Mesenchymal stem cell (in vitro differentiated cells and primary cell): ENCODE measurements at regions not wholly inside any gene's neighbourhood (a gene's known extent, or its start where the extent isn't known, plus 50 kb on each side); places are given as distances from the start of the nearest gene placed in this dataset.

ENCODE experiments used
- DNase-seq: peaks from one replicate; pipeline ENCODE4 v3.0.0-alpha.2; 2013
- H2AFZ ChIP-seq: one replicate; pipeline ENCODE4 v1.6.1; 2013; ENCODE audit warnings: low read depth, mild to moderate bottlenecking, control low read depth, inconsistent platforms, low read length, moderate library complexity
- H2AK5ac ChIP-seq: 2 replicates; pipeline ENCODE4 v1.6.1; 2013; ENCODE audit warnings: low read length, moderate library complexity, mild to moderate bottlenecking, inconsistent platforms; ENCODE audit not compliant: severe bottlenecking
- H2BK120ac ChIP-seq: one replicate; pipeline ENCODE4 v1.6.1; 2013; ENCODE audit warnings: low read depth, mild to moderate bottlenecking, inconsistent platforms, low read length, moderate library complexity
- H2BK12ac ChIP-seq, 2 experiments: one replicate each; pipeline ENCODE4 v1.6.1; 2013; ENCODE audit warnings: inconsistent platforms in 2 of 2, low read length in 2 of 2, mild to moderate bottlenecking in 2 of 2, moderate library complexity in 2 of 2, control low read depth in 1 of 2
- H2BK15ac ChIP-seq: one replicate; pipeline ENCODE4 v1.6.1; 2013; ENCODE audit warnings: mild to moderate bottlenecking, low read depth, inconsistent platforms; ENCODE audit not compliant: poor library complexity, severe bottlenecking
- H2BK5ac ChIP-seq: 2 replicates; pipeline ENCODE4 v1.6.1; 2013; ENCODE audit warnings: low read depth, mild to moderate bottlenecking, low read length, control low read depth, inconsistent platforms; ENCODE audit not compliant: poor library complexity, severe bottlenecking
- H3K14ac ChIP-seq, 2 experiments: one replicate each; pipeline ENCODE4 v1.6.1; 2013; ENCODE audit warnings: inconsistent platforms in 2 of 2, low read length in 2 of 2, control low read depth in 1 of 2, mild to moderate bottlenecking in 1 of 2, moderate library complexity in 1 of 2
- H3K18ac ChIP-seq, 2 experiments: one replicate each; pipeline ENCODE4 v1.6.1; 2013; ENCODE audit warnings: inconsistent platforms in 2 of 2, low read length in 2 of 2, control low read depth in 1 of 2, low read depth in 1 of 2, mild to moderate bottlenecking in 1 of 2
- H3K23ac ChIP-seq, 2 experiments: one replicate each; pipeline ENCODE4 v1.6.1; 2013; ENCODE audit warnings: inconsistent platforms in 2 of 2, low read length in 2 of 2, mild to moderate bottlenecking in 2 of 2, moderate library complexity in 2 of 2, control low read depth in 1 of 2
- H3K27ac ChIP-seq: 2 replicates; pipeline ENCODE4 v1.5.1; 2013; ENCODE audit warnings: mild to moderate bottlenecking, moderate library complexity, low read length, control low read depth, inconsistent platforms; ENCODE audit not compliant: poor library complexity, severe bottlenecking
- H3K27me3 ChIP-seq, 2 experiments: 2 replicates each; pipeline versions ENCODE4 v1.6.1 to v1.7.0; 2013; ENCODE audit warnings: low read length in 2 of 2, mild to moderate bottlenecking in 2 of 2, moderate library complexity in 2 of 2, control low read depth in 1 of 2, inconsistent platforms in 1 of 2; ENCODE audit not compliant: control insufficient read depth in 1 of 2, insufficient read depth in 1 of 2
- H3K36me3 ChIP-seq, 2 experiments: 2 replicates each; pipeline versions ENCODE4 v1.6.1 to v1.7.0; 2013; ENCODE audit warnings: low read length in 2 of 2, control low read depth in 1 of 2, inconsistent platforms in 1 of 2, low read depth in 1 of 2, mild to moderate bottlenecking in 1 of 2; ENCODE audit not compliant: insufficient read depth in 2 of 2, control insufficient read depth in 1 of 2
- H3K4ac ChIP-seq, 2 experiments: one replicate each; pipeline ENCODE4 v1.6.1; 2013; ENCODE audit warnings: inconsistent platforms in 2 of 2, low read length in 2 of 2, mild to moderate bottlenecking in 2 of 2, moderate library complexity in 2 of 2, control low read depth in 1 of 2, low read depth in 1 of 2
- H3K4me1 ChIP-seq: 2 replicates; pipeline ENCODE4 v1.6.1; 2013; ENCODE audit warnings: low read depth, low read length, control low read depth; ENCODE audit not compliant: control insufficient read depth, insufficient read depth
- H3K4me2 ChIP-seq: 2 replicates; pipeline ENCODE4 v1.6.1; 2013; ENCODE audit warnings: low read length, mild to moderate bottlenecking, inconsistent platforms; ENCODE audit not compliant: poor library complexity, severe bottlenecking
- H3K4me3 ChIP-seq, 2 experiments: 2 replicates each; pipeline versions ENCODE4 v1.5.1 to v1.7.0; 2013; ENCODE audit warnings: low read length in 2 of 2, mild to moderate bottlenecking in 2 of 2, control low read depth in 1 of 2, low read depth in 1 of 2; ENCODE audit not compliant: insufficient read depth in 1 of 2
- H3K79me1 ChIP-seq: replicated peaks from 2 replicates; pipeline ENCODE4 v1.6.1; 2013; ENCODE audit warnings: mild to moderate bottlenecking, control low read depth, low read length, inconsistent platforms; ENCODE audit not compliant: poor library complexity, severe bottlenecking
- H3K9ac ChIP-seq: 2 replicates; pipeline ENCODE4 v1.7.0; 2013; ENCODE audit warnings: mild to moderate bottlenecking, low read length, moderate library complexity
- H3K9me3 ChIP-seq: 2 replicates; pipeline ENCODE4 v1.7.0; 2013; ENCODE audit warnings: mild to moderate bottlenecking, low read length; ENCODE audit not compliant: control insufficient read depth
- H4K8ac ChIP-seq: one replicate; pipeline ENCODE4 v1.6.1; 2013; ENCODE audit warnings: inconsistent platforms, mild to moderate bottlenecking, low read length, moderate library complexity
- H4K91ac ChIP-seq: one replicate; pipeline ENCODE4 v1.6.1; 2013; ENCODE audit warnings: mild to moderate bottlenecking, low read length, inconsistent platforms
- WGBS: methylation state at CpG from one replicate; pipeline ENCODE4 v1.1.7; 2013; ENCODE audit warnings: mixed read lengths; 5-methylcytosine and 5-hydroxymethylcytosine counted together

GRCh38 chr11:115624065-115624464 lies 119.8 kb upstream of the CADM1 start:
- no peak overlapping the region for H3K14ac ChIP-seq

GRCh38 chr11:115623021-115623451 lies 118.8 kb upstream of the CADM1 start:
- no peaks in the 10 kb centered on the region for H3K79me1 ChIP-seq
- no peaks in the 10 kb centered on the region for H3K36me3 ChIP-seq
- H3K4ac ChIP-seq = peak overlapping the region; percentile 5 to 32
- peak overlapping the region; percentile 25 for H2AK5ac ChIP-seq
- no peak overlapping the region for H3K4me3 ChIP-seq
- H3K9me3 ChIP-seq = peaks cover 13% of the 10 kb centered on the region
- peaks cover 0 to 79% of the 10 kb centered on the region in 2 experiments for H3K27me3 ChIP-seq
- H4K91ac ChIP-seq = peak overlapping the region; percentile 28
- H2BK5ac ChIP-seq = peak overlapping the region; percentile 20
- no peak overlapping the region for H3K4me2 ChIP-seq
- H2BK15ac ChIP-seq = no peak overlapping the region
- H3K23ac ChIP-seq = no peak overlapping the region
- peak overlapping the region; percentile 99 for H3K27ac ChIP-seq
- no peak overlapping the region for H3K14ac ChIP-seq
- H2BK120ac ChIP-seq = peak overlapping the region; percentile 2
- peak overlapping the region; percentile 70 for H4K8ac ChIP-seq
- peaks cover 21% of the 10 kb centered on the region for H3K4me1 ChIP-seq
- no peak overlapping the region for H2AFZ ChIP-seq
- H2BK12ac ChIP-seq = peak overlapping the region; percentile 29 to 97
- DNase-seq = peak; percentile 97
- no peak overlapping the region for H3K9ac ChIP-seq
- peak overlapping the region; percentile 23 to 79 for H3K18ac ChIP-seq
- WGBS = 28% methylated on average over 9 of the region's 9 CpGs

More at GRCh38 chr11:115624065-115624464, 119.8 kb upstream of the CADM1 start:
- Histone ChIP-seq H2AFZ (no peak overlapping the region), H3K4me1 (peaks cover 13% of the 10 kb centered on the region), H3K27me3 (peaks cover 0 to 72% of the 10 kb centered on the region in 2 experiments), H3K9me3 (peaks cover 5% of the 10 kb centered on the region), H3K79me1 (no peaks in the 10 kb centered on the region), H3K4me2 (no peak overlapping the region), H2BK5ac (no peak overlapping the region), H3K27ac (peak overlapping the region; percentile 19), H3K4me3 (no peak overlapping the region), H2BK15ac (no peak overlapping the region), H3K18ac (peak overlapping the region in 1 of 2 experiments; percentile 41), H3K23ac (no peak overlapping the region), H2AK5ac (peak overlapping the region; percentile 97), H4K8ac (no peak overlapping the region), H4K91ac (no peak overlapping the region), H2BK12ac (peak overlapping the region; percentile 75 to 80), H2BK120ac (no peak overlapping the region), H3K9ac (no peak overlapping the region), H3K36me3 (no peaks in the 10 kb centered on the region), H3K4ac (peak overlapping the region; percentile 27 to 33)
- peak; percentile 4 for DNase-seq
- 85% methylated on average over 5 of the region's 7 CpGs for WGBS

GRCh38 chr11:115618428-115618827 lies 114.2 kb upstream of the CADM1 start:
- peak overlapping the region; percentile 1 to 29 for H3K18ac ChIP-seq
- no peaks in the 10 kb centered on the region for H3K36me3 ChIP-seq

GRCh38 chr11:115617767-115618166 lies 113.6 kb upstream of the CADM1 start:
- peaks cover 26% of the 10 kb centered on the region for H3K4me1 ChIP-seq
- peak overlapping the region; percentile 78 for H3K27ac ChIP-seq
- no peak overlapping the region for H4K8ac ChIP-seq
- H3K9me3 ChIP-seq = peaks cover 9% of the 10 kb centered on the region
- peak; percentile 9 for DNase-seq
- peak overlapping the region in 1 of 2 experiments; percentile 67 for H3K4ac ChIP-seq
- 38% methylated on average over 2 of the region's 2 CpGs for WGBS
- no peak overlapping the region for H4K91ac ChIP-seq
- no peak overlapping the region for H3K4me2 ChIP-seq
- peak overlapping the region; percentile 22 for H2BK5ac ChIP-seq
- H3K23ac ChIP-seq = no peak overlapping the region
- H3K14ac ChIP-seq = no peak overlapping the region
- no peak overlapping the region for H3K9ac ChIP-seq
- no peaks in the 10 kb centered on the region for H3K79me1 ChIP-seq
- no peak overlapping the region for H3K4me3 ChIP-seq
- H2AK5ac ChIP-seq = peak overlapping the region; percentile 97
- no peak overlapping the region for H2BK15ac ChIP-seq
- H2BK12ac ChIP-seq = no peak overlapping the region
- H3K18ac ChIP-seq = peak overlapping the region in 1 of 2 experiments; percentile 63
- no peak overlapping the region for H2BK120ac ChIP-seq
- H3K36me3 ChIP-seq = no peaks in the 10 kb centered on the region
- no peak overlapping the region for H2AFZ ChIP-seq
- H3K27me3 ChIP-seq = peaks cover 0 to 61% of the 10 kb centered on the region in 2 experiments

More at GRCh38 chr11:115618428-115618827, 114.2 kb upstream of the CADM1 start:
- H4K8ac ChIP-seq = no peak overlapping the region
- H3K27ac ChIP-seq = peak overlapping the region; percentile 22
- H2BK12ac ChIP-seq = peak overlapping the region in 1 of 2 experiments; percentile 67
- H2AK5ac ChIP-seq = peak overlapping the region; percentile 97
- H4K91ac ChIP-seq = no peak overlapping the region
- DNase-seq = peak; percentile 44
- H2AFZ ChIP-seq = no peak overlapping the region
- H3K23ac ChIP-seq = no peak overlapping the region
- no peak overlapping the region for H3K14ac ChIP-seq
- no peak overlapping the region for H3K9ac ChIP-seq
- H3K9me3 ChIP-seq = peaks cover 9% of the 10 kb centered on the region
- no peaks in the 10 kb centered on the region for H3K79me1 ChIP-seq
- no peak overlapping the region for H3K4me2 ChIP-seq
- no peak overlapping the region for H2BK120ac ChIP-seq
- H2BK5ac ChIP-seq = peak overlapping the region; percentile 79
- H3K4me1 ChIP-seq = peaks cover 29% of the 10 kb centered on the region
- peak overlapping the region; percentile 19 for H2BK15ac ChIP-seq
- H3K27me3 ChIP-seq = peaks cover 0 to 54% of the 10 kb centered on the region in 2 experiments
- H3K4ac ChIP-seq = no peak overlapping the region
- no peak overlapping the region for H3K4me3 ChIP-seq
